WTC11 (cell line): ENCODE measurements at regions not wholly inside any gene's neighbourhood (a gene's known extent, or its start where the extent isn't known, plus 50 kb on each side); places are given as distances from the start of the nearest gene placed in this dataset.

Experiments used
- ATAC-seq: fragments of 200-7000 bp; cut with Tn5 transposase; 2 replicates; pipeline ENCODE4 v1.10.0; 2021; ENCODE audit warnings: mild to moderate bottlenecking, moderate library complexity
- CTCF ChIA-PET: fragments of 300-600 bp; sonication (Branson Sonifier 250); formaldehyde crosslinking; loops from one replicate; lab custom pipeline; 2021; ENCODE audit warnings: antibody characterized with exemption; lab: Charles Lee
- POLR2A ChIA-PET: fragments of 350-600 bp; sonication (Branson Sonifier 250); formaldehyde crosslinking; loops from one replicate; lab custom pipeline; 2021; ENCODE audit warnings: antibody characterized with exemption; lab: Charles Lee
- DNase-seq: peaks from one replicate; pipeline ENCODE4 v3.0.0; 2021; ENCODE audit warnings: low spot score
- H3K27ac Mint-ChIP-seq: 2 replicates; pipeline ENCODE4 v1.8.0; 2021; ENCODE audit warnings: mixed read lengths
- H3K27me3 Mint-ChIP-seq: 2 replicates; pipeline ENCODE4 v1.8.0; 2021; ENCODE audit warnings: low read depth, mild to moderate bottlenecking, moderate library complexity, mixed read lengths
- H3K36me3 Mint-ChIP-seq: 2 replicates; pipeline ENCODE4 v1.8.0; 2021; ENCODE audit warnings: mixed read lengths
- H3K4me1 Mint-ChIP-seq: 2 replicates; pipeline ENCODE4 v1.8.0; 2022; ENCODE audit warnings: mixed read lengths
- H3K4me3 Mint-ChIP-seq: 2 replicates; pipeline ENCODE4 v1.8.0; 2021; ENCODE audit warnings: mild to moderate bottlenecking, moderate library complexity, mixed read lengths
- H3K9me3 Mint-ChIP-seq: 2 replicates; pipeline ENCODE4 v1.8.0; 2021; ENCODE audit warnings: mixed read lengths
- ELF4 ChIP-seq: sonication (generic); formaldehyde crosslinking; IDR thresholded peaks from 2 replicates; pipeline ENCODE4 v1.8.1; 2022; ENCODE audit warnings: low read depth, mild to moderate bottlenecking, moderate library complexity, missing genetic modification reagents
- EMX1 ChIP-seq: fragments of 250-450 bp; sonication (Bioruptor Pico); IDR thresholded peaks from 2 replicates; pipeline ENCODE4 v1.8.0; 2021; ENCODE audit warnings: mild to moderate bottlenecking
- ETV6 ChIP-seq: sonication (generic); formaldehyde crosslinking; IDR thresholded peaks from 2 replicates; pipeline ENCODE4 v1.8.1; 2022; ENCODE audit warnings: mild to moderate bottlenecking, missing genetic modification reagents
- GRHL2 ChIP-seq: fragments of 250-450 bp; sonication (Bioruptor Pico); IDR thresholded peaks from 2 replicates; pipeline ENCODE4 v1.8.0; 2022; ENCODE audit warnings: mild to moderate bottlenecking, moderate library complexity; ENCODE audit not compliant: insufficient replicate concordance, severe bottlenecking
- HMGA2 ChIP-seq: fragments of 250-450 bp; sonication (Bioruptor Pico); IDR thresholded peaks from 2 replicates; pipeline ENCODE4 v1.4.0; 2021; ENCODE audit warnings: mild to moderate bottlenecking, moderate library complexity
- JAZF1 ChIP-seq: fragments of 250-450 bp; sonication (Bioruptor Pico); IDR thresholded peaks from 2 replicates; pipeline ENCODE4 v1.9.0; 2021; ENCODE audit warnings: moderate library complexity, mild to moderate bottlenecking, inconsistent platforms
- MXD4 ChIP-seq: fragments of 250-450 bp; sonication (Bioruptor Pico); IDR thresholded peaks from 2 replicates; pipeline ENCODE4 v1.8.0; 2021; ENCODE audit warnings: mild to moderate bottlenecking, moderate library complexity, borderline replicate concordance
- NR3C1 ChIP-seq: sonication (generic); formaldehyde crosslinking; conservative IDR thresholded peaks from 2 replicates; pipeline ENCODE4 v1.8.1; 2023; ENCODE audit warnings: low read depth, mild to moderate bottlenecking, missing genetic modification reagents
- RELA ChIP-seq: sonication (generic); formaldehyde crosslinking; IDR thresholded peaks from 2 replicates; pipeline ENCODE4 v1.8.1; 2022; ENCODE audit warnings: missing genetic modification reagents, mild to moderate bottlenecking, borderline replicate concordance
- RORB ChIP-seq: fragments of 250-450 bp; sonication (Bioruptor Pico); IDR thresholded peaks from 2 replicates; pipeline ENCODE4 v1.9.0; 2021; ENCODE audit warnings: mild to moderate bottlenecking
- SOX15 ChIP-seq: fragments of 250-450 bp; sonication (Bioruptor Pico); IDR thresholded peaks from 2 replicates; pipeline ENCODE4 v1.9.0; 2021; ENCODE audit warnings: mild to moderate bottlenecking
- ZBTB43 ChIP-seq: sonication (generic); formaldehyde crosslinking; IDR thresholded peaks from 2 replicates; pipeline ENCODE4 v1.8.1; 2023; ENCODE audit warnings: mild to moderate bottlenecking, missing genetic modification reagents
- ZNF121 ChIP-seq: sonication (generic); formaldehyde crosslinking; IDR thresholded peaks from 2 replicates; pipeline ENCODE4 v1.8.0; 2023; ENCODE audit warnings: missing genetic modification reagents
- ZNF138 ChIP-seq: sonication (generic); formaldehyde crosslinking; conservative IDR thresholded peaks from 2 replicates; pipeline ENCODE4 v1.8.1; 2022; ENCODE audit warnings: mild to moderate bottlenecking, moderate library complexity, missing genetic modification reagents
- ZNF219 ChIP-seq: sonication (generic); formaldehyde crosslinking; IDR thresholded peaks from 2 replicates; pipeline ENCODE4 v1.8.0; 2023; ENCODE audit warnings: missing genetic modification reagents, mild to moderate bottlenecking, borderline replicate concordance
- ZNF232 ChIP-seq: sonication (generic); formaldehyde crosslinking; IDR thresholded peaks from 2 replicates; pipeline ENCODE4 v1.8.0; 2022; ENCODE audit warnings: mild to moderate bottlenecking, missing genetic modification reagents
- ZNF281 ChIP-seq: sonication (generic); formaldehyde crosslinking; IDR thresholded peaks from 2 replicates; pipeline ENCODE4 v1.8.0; 2023; ENCODE audit warnings: mild to moderate bottlenecking, missing genetic modification reagents
- ZNF416 ChIP-seq: fragments of 250-450 bp; sonication (Bioruptor Pico); IDR thresholded peaks from 2 replicates; pipeline ENCODE4 v1.9.0; 2021; ENCODE audit warnings: mild to moderate bottlenecking, inconsistent platforms
- ZNF423 ChIP-seq: fragments of 250-450 bp; sonication (Bioruptor Pico); IDR thresholded peaks from 2 replicates; pipeline ENCODE4 v2.1.2; 2022; ENCODE audit warnings: mild to moderate bottlenecking, moderate library complexity
- ZSCAN18 ChIP-seq: fragments of 250-450 bp; sonication (Bioruptor Pico); IDR thresholded peaks from 2 replicates; pipeline ENCODE4 v2.1.2; 2022; ENCODE audit warnings: mild to moderate bottlenecking, moderate library complexity
- TF ChIP-seq, protein P1 (sequence below): sonication (generic); formaldehyde crosslinking; conservative IDR thresholded peaks from 2 replicates; pipeline ENCODE4 v1.8.1; 2022; ENCODE audit warnings: mild to moderate bottlenecking, missing genetic modification reagents
- TF ChIP-seq, protein P2 (sequence below): sonication (generic); formaldehyde crosslinking; IDR thresholded peaks from 2 replicates; pipeline ENCODE4 v1.8.1; 2023; ENCODE audit warnings: mild to moderate bottlenecking, missing genetic modification reagents

DNA sequence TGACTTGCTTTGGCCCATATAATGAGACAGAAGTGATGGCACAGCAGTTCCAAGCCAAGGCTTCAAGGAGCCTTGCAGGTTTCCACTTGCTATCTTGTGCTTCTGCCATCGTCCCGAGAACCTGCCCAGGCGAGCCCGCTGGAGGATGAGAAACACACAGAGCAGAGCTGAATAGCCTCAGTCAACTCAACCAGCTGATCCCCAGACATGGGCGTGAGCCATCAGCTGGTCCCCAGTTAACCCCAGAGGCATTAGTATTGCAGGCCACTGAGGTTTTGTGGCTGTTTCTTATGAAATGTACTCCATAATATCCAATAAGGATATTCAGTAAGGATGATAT lies 57.7 kb upstream of the GPCPD1 start (continued):
- TF ChIP-seq ZBTB43 (CRISPR knock-in tag): no peak
- TF ChIP-seq ZNF423 (CRISPR knock-in tag): no peak

DNA sequence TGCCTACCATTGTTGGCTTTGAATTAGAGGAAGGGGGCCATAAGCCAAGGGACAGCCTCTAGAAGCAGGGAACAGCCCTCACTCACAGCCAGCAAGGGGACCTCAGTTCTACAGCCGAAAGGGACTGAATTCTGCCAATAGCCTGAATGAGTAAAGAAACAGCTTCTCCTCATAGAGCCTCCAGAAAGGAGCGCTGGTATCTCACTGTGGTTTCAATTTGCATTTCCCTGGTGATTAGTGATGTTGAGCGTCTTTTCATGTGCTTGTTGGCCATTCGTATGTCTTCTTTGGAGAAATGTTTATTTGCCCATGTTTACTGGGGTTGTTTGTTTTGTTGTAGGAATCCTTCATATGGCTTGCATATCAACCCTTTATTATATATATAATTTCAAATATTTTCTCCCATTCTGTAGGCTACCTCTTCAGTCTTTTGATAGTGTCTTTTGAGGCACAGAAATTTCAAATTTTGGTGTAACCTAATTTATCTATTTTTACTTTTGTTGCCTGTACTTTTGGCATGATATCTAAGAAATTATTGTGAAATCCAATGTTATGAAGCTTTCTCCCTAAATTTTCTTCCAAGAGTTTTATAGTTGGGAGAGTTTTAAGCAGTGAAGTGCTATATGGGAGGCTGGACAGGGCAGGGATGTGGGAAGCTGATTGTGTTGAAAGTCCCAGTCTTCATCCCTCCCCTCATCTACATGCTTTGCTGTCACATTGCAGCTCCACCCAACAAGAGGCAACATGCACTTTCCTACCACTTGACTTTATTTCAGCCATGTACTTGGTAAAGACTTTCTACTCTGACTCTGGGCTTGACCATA lies 57.1 kb upstream of the GPCPD1 start:
- Mint-ChIP-seq H3K27ac (no peak overlapping the region), H3K27me3 (no peaks in the 10 kb centered on the region), H3K4me1 (no peaks in the 10 kb centered on the region), H3K4me3 (no peak overlapping the region), H3K9me3 (no peaks in the 10 kb centered on the region), H3K36me3 (no peaks in the 10 kb centered on the region)
- TF ChIP-seq HMGA2 (CRISPR knock-in tag) (no peak), SOX15 (no peak), ZBTB43 (CRISPR knock-in tag) (no peak), ZNF138 (CRISPR knock-in tag) (no peak), ETV6 (CRISPR knock-in tag) (no peak), GRHL2 (CRISPR knock-in tag) (no peak), RORB (CRISPR knock-in tag) (no peak), ZNF219 (CRISPR knock-in tag) (no peak), ZNF121 (CRISPR knock-in tag) (no peak), ZNF281 (CRISPR knock-in tag) (no peak), ZNF232 (no peak)
- TF ChIP-seq, protein P1, sequence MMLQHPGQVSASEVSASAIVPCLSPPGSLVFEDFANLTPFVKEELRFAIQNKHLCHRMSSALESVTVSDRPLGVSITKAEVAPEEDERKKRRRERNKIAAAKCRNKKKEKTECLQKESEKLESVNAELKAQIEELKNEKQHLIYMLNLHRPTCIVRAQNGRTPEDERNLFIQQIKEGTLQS (CRISPR knock-in tag): no peak
- ChIA-PET POLR2A (no interaction called here), CTCF (interaction anchor here (1.2 kb wide), 1 partner anchor 110 kb away, joined by 4 read pairs; no protein-coding TSS in a partner anchor)
- ATAC-seq (no peak), DNase-seq (no peak)

DNA sequence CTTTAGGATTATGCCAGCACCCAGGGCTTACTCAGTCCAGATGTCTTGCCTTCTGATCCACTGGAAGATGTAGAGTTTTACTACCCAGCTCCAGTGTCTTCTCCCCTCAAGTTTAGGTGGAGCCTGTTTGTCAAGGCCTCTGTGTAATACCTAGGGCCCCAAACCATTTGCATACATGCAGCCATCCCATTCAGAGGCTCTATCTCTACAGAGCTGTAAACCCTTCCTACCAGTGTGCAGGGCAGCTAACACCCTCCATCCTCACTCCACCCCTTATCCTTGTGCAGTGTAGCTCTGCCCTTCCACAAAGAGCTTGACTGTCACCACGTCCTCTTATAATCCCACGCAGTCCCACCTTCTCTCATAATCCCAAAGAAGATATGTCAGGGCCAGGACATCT lies 54.6 kb upstream of the GPCPD1 start:
- H3K4me3 Mint-ChIP-seq: no peak overlapping the region
- POLR2A ChIA-PET: no interaction called here
- no peaks in the 10 kb centered on the region for H3K4me1 Mint-ChIP-seq
- CTCF ChIA-PET: no interaction called here
- ATAC-seq (no peak), DNase-seq (no peak)
- no peak overlapping the region for H3K27ac Mint-ChIP-seq
- H3K36me3 Mint-ChIP-seq: no peaks in the 10 kb centered on the region
- no peaks in the 10 kb centered on the region for H3K27me3 Mint-ChIP-seq
- H3K9me3 Mint-ChIP-seq: no peaks in the 10 kb centered on the region
- no peak for TF ChIP-seq RELA (CRISPR knock-in tag)
- no peak for TF ChIP-seq EMX1
- TF ChIP-seq, protein P2, sequence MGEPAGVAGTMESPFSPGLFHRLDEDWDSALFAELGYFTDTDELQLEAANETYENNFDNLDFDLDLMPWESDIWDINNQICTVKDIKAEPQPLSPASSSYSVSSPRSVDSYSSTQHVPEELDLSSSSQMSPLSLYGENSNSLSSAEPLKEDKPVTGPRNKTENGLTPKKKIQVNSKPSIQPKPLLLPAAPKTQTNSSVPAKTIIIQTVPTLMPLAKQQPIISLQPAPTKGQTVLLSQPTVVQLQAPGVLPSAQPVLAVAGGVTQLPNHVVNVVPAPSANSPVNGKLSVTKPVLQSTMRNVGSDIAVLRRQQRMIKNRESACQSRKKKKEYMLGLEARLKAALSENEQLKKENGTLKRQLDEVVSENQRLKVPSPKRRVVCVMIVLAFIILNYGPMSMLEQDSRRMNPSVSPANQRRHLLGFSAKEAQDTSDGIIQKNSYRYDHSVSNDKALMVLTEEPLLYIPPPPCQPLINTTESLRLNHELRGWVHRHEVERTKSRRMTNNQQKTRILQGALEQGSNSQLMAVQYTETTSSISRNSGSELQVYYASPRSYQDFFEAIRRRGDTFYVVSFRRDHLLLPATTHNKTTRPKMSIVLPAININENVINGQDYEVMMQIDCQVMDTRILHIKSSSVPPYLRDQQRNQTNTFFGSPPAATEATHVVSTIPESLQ: no peak
- TF ChIP-seq ZSCAN18 (CRISPR knock-in tag): no peak
- no peak for TF ChIP-seq JAZF1 (CRISPR knock-in tag)
- TF ChIP-seq NR3C1 (CRISPR knock-in tag): no peak
- TF ChIP-seq ELF4: no peak
- TF ChIP-seq MXD4: no peak
- TF ChIP-seq ZNF416 (CRISPR knock-in tag): no peak
- no peak for TF ChIP-seq ZBTB43 (CRISPR knock-in tag)
